MCF 10A (cell line): ENCODE measurements at regions not wholly inside any gene's neighbourhood (a gene's known extent, or its start where the extent isn't known, plus 50 kb on each side); places are given as distances from the start of the nearest gene placed in this dataset.

Experiments
- BruUV-seq: library from RNA; stranded (reverse); fragments of 400-500 nt; replicated peaks from 2 replicates; lab custom pipeline; 2021; lab: Mats Ljungman, UMichigan
- CTCF ChIA-PET: fragments of 300-600 bp; sonication (Branson Sonifier 250); formaldehyde crosslinking; extraction: SDS; loops from one replicate; lab custom pipeline; 2021; ENCODE audit warnings: antibody characterized with exemption, inconsistent platforms; lab: Yijun Ruan, JAX
- POLR2A ChIA-PET: fragments of 300-600, 350-650 bp; sonication (Branson Sonifier 250); formaldehyde crosslinking; extraction: SDS; loops from one replicate; lab custom pipeline; 2020; ENCODE audit warnings: antibody characterized with exemption, inconsistent platforms; lab: Yijun Ruan, JAX
- DNase-seq: peaks from one replicate; pipeline ENCODE4 v3.0.0-alpha.2; 2018; ENCODE audit not compliant: unreplicated experiment
- H3K27ac Mint-ChIP-seq: one replicate; pipeline ENCODE4 v1.8.0; 2022; ENCODE audit warnings: mild to moderate bottlenecking, low read depth, mixed read lengths; ENCODE audit not compliant: unreplicated experiment
- H3K27me3 Mint-ChIP-seq: one replicate; pipeline ENCODE4 v1.8.0; 2022; ENCODE audit warnings: mixed read lengths; ENCODE audit not compliant: insufficient read depth, unreplicated experiment
- H3K36me3 Mint-ChIP-seq: one replicate; pipeline ENCODE4 v1.8.0; 2022; ENCODE audit warnings: mild to moderate bottlenecking, moderate library complexity, mixed read lengths; ENCODE audit not compliant: insufficient read depth, unreplicated experiment
- H3K4me1 Mint-ChIP-seq: one replicate; pipeline ENCODE4 v1.8.0; 2022; ENCODE audit warnings: mixed read lengths; ENCODE audit not compliant: insufficient read depth, unreplicated experiment
- H3K4me3 Mint-ChIP-seq: one replicate; pipeline ENCODE4 v1.8.0; 2022; ENCODE audit warnings: mild to moderate bottlenecking, moderate library complexity, mixed read lengths; ENCODE audit not compliant: unreplicated experiment
- H3K9me3 Mint-ChIP-seq: one replicate; pipeline ENCODE4 v1.8.0; 2022; ENCODE audit warnings: mixed read lengths; ENCODE audit not compliant: unreplicated experiment
- CTCF ChIP-seq: fragments of 200-600 bp; IDR thresholded peaks from one replicate; pipeline ENCODE4 v1.8.0; 2022; ENCODE audit warnings: antibody characterized with exemption, mild to moderate bottlenecking; ENCODE audit not compliant: unreplicated experiment
- intact Hi-C: fragments of 100-400 bp; cut with micrococcal nuclease; formaldehyde crosslinking; loops from 2 replicates; pipeline ENCODE4 v1.14.1; 2022

GRCh38 chr6:149265945-149266344 is 51.6 kb upstream of the TAB2 start:
- TF ChIP-seq CTCF, result no peak
- no peak overlapping the region for H3K27ac Mint-ChIP-seq
- no peaks in the 10 kb centered on the region for H3K4me1 Mint-ChIP-seq
- CTCF ChIA-PET, result no interaction called here
- no peak overlapping the region for H3K4me3 Mint-ChIP-seq
- peaks cover 14% of the 10 kb centered on the region for H3K27me3 Mint-ChIP-seq
- no peak for DNase-seq
- H3K9me3 Mint-ChIP-seq, result no peaks in the 10 kb centered on the region
- intact Hi-C loops, result no loop called here
- no peaks in the 10 kb centered on the region for H3K36me3 Mint-ChIP-seq
- POLR2A ChIA-PET, result no interaction called here
- no TSS peak for BruUV-seq

- BruUV-seq, result no TSS peak
These were observed 50.9 kb upstream of the TAB2 start for GRCh38 chr6:149266659-149267058.

GRCh38 chr6:149267072-149267471 is 50.4 kb upstream of the TAB2 start:
- no peaks in the 10 kb centered on the region for H3K4me1 Mint-ChIP-seq
- CTCF ChIA-PET, result no interaction called here

More at GRCh38 chr6:149266659-149267058, 50.9 kb upstream of the TAB2 start:
- Mint-ChIP-seq H3K9me3 (no peaks in the 10 kb centered on the region), H3K27ac (no peak overlapping the region), H3K4me1 (no peaks in the 10 kb centered on the region), H3K36me3 (no peaks in the 10 kb centered on the region), H3K27me3 (peaks cover 14% of the 10 kb centered on the region), H3K4me3 (no peak overlapping the region)
- intact Hi-C loops, result no loop called here
- DNase-seq, result no peak
- CTCF ChIA-PET, result interaction anchor here (0.6 kb wide), 1 partner anchor 166 kb away, joined by 4 read pairs; no protein-coding TSS in a partner anchor
- no peak for TF ChIP-seq CTCF
- POLR2A ChIA-PET, result no interaction called here

GRCh38 chr6:149267513-149268043 is 49.9 kb upstream of the TAB2 start:
- H3K4me3 Mint-ChIP-seq, result no peak overlapping the region
- CTCF ChIA-PET, result interaction anchor here (0.6 kb wide), 1 partner anchor 221 kb away, joined by 3 read pairs; no protein-coding TSS in a partner anchor
- no peak for DNase-seq
- no peaks in the 10 kb centered on the region for H3K36me3 Mint-ChIP-seq
- no TSS peak for BruUV-seq
- no peak overlapping the region for H3K27ac Mint-ChIP-seq
- no peak for TF ChIP-seq CTCF
- H3K9me3 Mint-ChIP-seq, result no peaks in the 10 kb centered on the region
- POLR2A ChIA-PET, result interaction anchor here (1.7 kb wide), 1 partner anchor 10 kb away, joined by 5 read pairs; no protein-coding TSS in a partner anchor
- peaks cover 14% of the 10 kb centered on the region for H3K27me3 Mint-ChIP-seq
- intact Hi-C loops, result no loop called here
- no peaks in the 10 kb centered on the region for H3K4me1 Mint-ChIP-seq

More at GRCh38 chr6:149267072-149267471, 50.4 kb upstream of the TAB2 start:
- DNase-seq, result no peak
- Mint-ChIP-seq H3K4me3 (no peak overlapping the region), H3K36me3 (no peaks in the 10 kb centered on the region), H3K27ac (no peak overlapping the region), H3K27me3 (peaks cover 14% of the 10 kb centered on the region), H3K9me3 (no peaks in the 10 kb centered on the region)
- TF ChIP-seq CTCF, result no peak
- intact Hi-C loops, result no loop called here
- BruUV-seq, result no TSS peak
- POLR2A ChIA-PET, result no interaction called here
